OCI-LY1 (cell line): ENCODE measurements at regions not wholly inside any gene's neighbourhood (a gene's known extent, or its start where the extent isn't known, plus 50 kb on each side); places are given as distances from the start of the nearest gene placed in this dataset.
A peak's percentile ranks its signal among the peaks of the same experiment; 100 is the strongest.

ENCODE experiments used
- H2AFZ ChIP-seq: fragments of 200-600 bp; sonication (generic), shearing (Covaris generic); 2 replicates; pipeline ENCODE4 v1.6.0; 2014; ENCODE audit warnings: antibody characterized with exemption, mild to moderate bottlenecking, low read length
- H3F3A ChIP-seq: fragments of 200-600 bp; sonication (generic), shearing (Covaris generic); 2 replicates; pipeline ENCODE4 v1.6.0; 2014; ENCODE audit warnings: mild to moderate bottlenecking, antibody characterized with exemption, low read length, moderate library complexity; ENCODE audit not compliant: insufficient read depth
- H3K27ac ChIP-seq: fragments of 200-600 bp; sonication (generic); 2 replicates; pipeline ENCODE4 v1.5.1; 2014; ENCODE audit warnings: low read length, mixed run types, mild to moderate bottlenecking, low read depth; ENCODE audit not compliant: poor library complexity, severe bottlenecking
- H3K27me3 ChIP-seq: fragments of 200-600 bp; sonication (generic); 2 replicates; pipeline ENCODE4 v1.6.0; 2014; ENCODE audit warnings: antibody characterized with exemption, mild to moderate bottlenecking, low read length, moderate library complexity; ENCODE audit not compliant: insufficient read depth
- H3K36me3 ChIP-seq: fragments of 200-600 bp; sonication (generic); 2 replicates; pipeline ENCODE4 v1.6.1; 2014; ENCODE audit warnings: mild to moderate bottlenecking, antibody characterized with exemption, low read length, moderate library complexity, mixed read lengths; ENCODE audit not compliant: insufficient read depth
- H3K4me1 ChIP-seq: fragments of 200-600 bp; sonication (generic); 2 replicates; pipeline ENCODE4 v1.5.1; 2014; ENCODE audit warnings: mild to moderate bottlenecking, low read length, moderate library complexity; ENCODE audit not compliant: insufficient read depth, severe bottlenecking
- H3K4me2 ChIP-seq: fragments of 200-600 bp; sonication (generic), shearing (Covaris generic); 2 replicates; pipeline ENCODE4 v1.6.1; 2014; ENCODE audit warnings: low read length
- H3K4me3 ChIP-seq: fragments of 200-600 bp; sonication (generic); 2 replicates; pipeline ENCODE4 v1.5.1; 2014; ENCODE audit warnings: low read length, low read depth, mild to moderate bottlenecking, mixed read lengths; ENCODE audit not compliant: poor library complexity, severe bottlenecking
- H3K79me2 ChIP-seq: fragments of 200-600 bp; shearing (Covaris generic); 2 replicates; pipeline ENCODE4 v1.6.1; 2016; ENCODE audit warnings: mixed run types, low read length, mixed read lengths; ENCODE audit not compliant: insufficient read depth
- H3K9ac ChIP-seq: fragments of 200-600 bp; sonication (generic), shearing (Covaris generic); 2 replicates; pipeline ENCODE4 v1.6.1; 2014; ENCODE audit warnings: mild to moderate bottlenecking, low read length, mixed read lengths
- H3K9me2 ChIP-seq: fragments of 200-600 bp; sonication (generic), shearing (Covaris generic); 2 replicates; pipeline ENCODE4 v1.6.1; 2014; ENCODE audit warnings: low read depth, mild to moderate bottlenecking, low read length, mixed read lengths
- H3K9me3 ChIP-seq: fragments of 200-600 bp; shearing (Covaris generic); 2 replicates; pipeline ENCODE4 v1.6.1; 2014; ENCODE audit warnings: low read length, mixed read lengths
- H4K20me1 ChIP-seq: fragments of 200-600 bp; sonication (generic), shearing (Covaris generic); 2 replicates; pipeline ENCODE4 v1.6.0; 2016; ENCODE audit warnings: mild to moderate bottlenecking, low read length; ENCODE audit not compliant: insufficient read depth
- CTCF ChIP-seq: fragments of 200-600 bp; sonication (generic), shearing (Covaris generic); IDR thresholded peaks from 2 replicates; pipeline ENCODE4 v1.5.1; 2017; ENCODE audit warnings: mild to moderate bottlenecking, antibody characterized with exemption, low read length, moderate library complexity, mixed read lengths
- EZH2 ChIP-seq: fragments of 200-600 bp; sonication (generic), shearing (Covaris generic); IDR thresholded peaks from 2 replicates; pipeline ENCODE4 v1.8.0; 2017; ENCODE audit warnings: borderline replicate concordance, mixed run types, mild to moderate bottlenecking, antibody characterized with exemption, low read length, moderate library complexity, mixed read lengths

- no peak for TF ChIP-seq EZH2
- no peak for TF ChIP-seq CTCF
- H3K9ac ChIP-seq: no peak overlapping the region
- no peaks in the 10 kb centered on the region for H3F3A ChIP-seq
- H3K9me2 ChIP-seq: no peaks in the 10 kb centered on the region
- no peaks in the 10 kb centered on the region for H3K36me3 ChIP-seq
- H3K4me3 ChIP-seq: no peak overlapping the region
- H2AFZ ChIP-seq: peak overlapping the region; percentile 83; the same call in 1 of the 2 replicates
- no peaks in the 10 kb centered on the region for H3K79me2 ChIP-seq
- H4K20me1 ChIP-seq: no peaks in the 10 kb centered on the region
- no peaks in the 10 kb centered on the region for H3K4me1 ChIP-seq
- no peak overlapping the region for H3K27ac ChIP-seq
- H3K4me2 ChIP-seq: no peak overlapping the region
- H3K9me3 ChIP-seq: no peaks in the 10 kb centered on the region
- H3K27me3 ChIP-seq: no peaks in the 10 kb centered on the region
Observed at GRCh38 chr12:92224685-92225331, 79.2 kb upstream of the BTG1 start.

GRCh38 chr12:92223481-92223880 lies 77.8 kb upstream of the BTG1 start:
- Histone ChIP-seq H3K9me3 (no peaks in the 10 kb centered on the region), H3K9me2 (no peaks in the 10 kb centered on the region), H3K4me3 (no peak overlapping the region), H4K20me1 (no peaks in the 10 kb centered on the region), H3K4me1 (no peaks in the 10 kb centered on the region), H3K27ac (no peak overlapping the region), H3K4me2 (no peak overlapping the region), H3K79me2 (no peaks in the 10 kb centered on the region), H3F3A (no peaks in the 10 kb centered on the region), H3K9ac (no peak overlapping the region), H2AFZ (no peak overlapping the region), H3K27me3 (no peaks in the 10 kb centered on the region), H3K36me3 (no peaks in the 10 kb centered on the region)
- no peak for TF ChIP-seq EZH2
- no peak for TF ChIP-seq CTCF

- no peaks in the 10 kb centered on the region for H3F3A ChIP-seq
- no peak overlapping the region for H3K9ac ChIP-seq
- H3K27me3 ChIP-seq: no peaks in the 10 kb centered on the region
- H3K27ac ChIP-seq: no peak overlapping the region
- H3K4me2 ChIP-seq: no peak overlapping the region
- H4K20me1 ChIP-seq: no peaks in the 10 kb centered on the region
- no peaks in the 10 kb centered on the region for H3K9me3 ChIP-seq
- H3K36me3 ChIP-seq: no peaks in the 10 kb centered on the region
- no peak overlapping the region for H3K4me3 ChIP-seq
- no peak overlapping the region for H2AFZ ChIP-seq
- TF ChIP-seq CTCF (no peak), EZH2 (no peak)
- H3K79me2 ChIP-seq: no peaks in the 10 kb centered on the region
- no peaks in the 10 kb centered on the region for H3K9me2 ChIP-seq
- no peaks in the 10 kb centered on the region for H3K4me1 ChIP-seq
Observed at GRCh38 chr12:92221656-92222315, 76.1 kb upstream of the BTG1 start.
